ENCODE measurements at regions not wholly inside any gene's neighbourhood (a gene's known extent, or its start where the extent isn't known, plus 50 kb on each side); places are given as distances from the start of the nearest gene placed in this dataset.

GRCh38 chr7:25832929-25833328 lies 319.1 kb upstream of the NFE2L3 start:
- no peak overlapping the region for H3K4me3 ChIP-seq
- TF ChIP-seq, protein P1, sequence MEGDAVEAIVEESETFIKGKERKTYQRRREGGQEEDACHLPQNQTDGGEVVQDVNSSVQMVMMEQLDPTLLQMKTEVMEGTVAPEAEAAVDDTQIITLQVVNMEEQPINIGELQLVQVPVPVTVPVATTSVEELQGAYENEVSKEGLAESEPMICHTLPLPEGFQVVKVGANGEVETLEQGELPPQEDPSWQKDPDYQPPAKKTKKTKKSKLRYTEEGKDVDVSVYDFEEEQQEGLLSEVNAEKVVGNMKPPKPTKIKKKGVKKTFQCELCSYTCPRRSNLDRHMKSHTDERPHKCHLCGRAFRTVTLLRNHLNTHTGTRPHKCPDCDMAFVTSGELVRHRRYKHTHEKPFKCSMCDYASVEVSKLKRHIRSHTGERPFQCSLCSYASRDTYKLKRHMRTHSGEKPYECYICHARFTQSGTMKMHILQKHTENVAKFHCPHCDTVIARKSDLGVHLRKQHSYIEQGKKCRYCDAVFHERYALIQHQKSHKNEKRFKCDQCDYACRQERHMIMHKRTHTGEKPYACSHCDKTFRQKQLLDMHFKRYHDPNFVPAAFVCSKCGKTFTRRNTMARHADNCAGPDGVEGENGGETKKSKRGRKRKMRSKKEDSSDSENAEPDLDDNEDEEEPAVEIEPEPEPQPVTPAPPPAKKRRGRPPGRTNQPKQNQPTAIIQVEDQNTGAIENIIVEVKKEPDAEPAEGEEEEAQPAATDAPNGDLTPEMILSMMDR (IDR thresholded peaks at IDR 0.05), result no peak
- no peaks in the 10 kb centered on the region for H3K9me3 ChIP-seq
- DNase-seq, result no peak
- intact Hi-C loops (cut with DNase I), result no loop called here
- H3K27ac ChIP-seq, result no peak overlapping the region
- ATAC-seq, result no peak
- H3K36me3 ChIP-seq, result no peaks in the 10 kb centered on the region
- H3K27me3 ChIP-seq (ENCODE audit: low read depth), result no peaks in the 10 kb centered on the region
- H3K4me1 ChIP-seq, result no peaks in the 10 kb centered on the region

- Histone ChIP-seq H3K4me3 (no peak overlapping the region), H3K36me3 (no peaks in the 10 kb centered on the region), H3K27ac (no peak overlapping the region), H3K27me3 (ENCODE audit: low read depth) (no peaks in the 10 kb centered on the region), H3K9me3 (no peaks in the 10 kb centered on the region), H3K4me1 (no peaks in the 10 kb centered on the region)
- DNase-seq, result no peak
- TF ChIP-seq, protein P1 (IDR thresholded peaks at IDR 0.05), result no peak
- no peak for ATAC-seq
- intact Hi-C loops (cut with DNase I), result no loop called here
These were observed 317.9 kb upstream of the NFE2L3 start for GRCh38 chr7:25834050-25834449.

GRCh38 chr7:25835197-25835596 lies 316.8 kb upstream of the NFE2L3 start:
- H3K27me3 ChIP-seq (ENCODE audit: low read depth), result no peaks in the 10 kb centered on the region
- intact Hi-C loops (cut with DNase I), result no loop called here
- no peaks in the 10 kb centered on the region for H3K4me1 ChIP-seq
- no peak overlapping the region for H3K4me3 ChIP-seq
- DNase-seq (no peak), ATAC-seq (no peak)
- no peaks in the 10 kb centered on the region for H3K36me3 ChIP-seq
- H3K27ac ChIP-seq, result no peak overlapping the region
- TF ChIP-seq, protein P1 (IDR thresholded peaks at IDR 0.05), result no peak
- no peaks in the 10 kb centered on the region for H3K9me3 ChIP-seq

DNA sequence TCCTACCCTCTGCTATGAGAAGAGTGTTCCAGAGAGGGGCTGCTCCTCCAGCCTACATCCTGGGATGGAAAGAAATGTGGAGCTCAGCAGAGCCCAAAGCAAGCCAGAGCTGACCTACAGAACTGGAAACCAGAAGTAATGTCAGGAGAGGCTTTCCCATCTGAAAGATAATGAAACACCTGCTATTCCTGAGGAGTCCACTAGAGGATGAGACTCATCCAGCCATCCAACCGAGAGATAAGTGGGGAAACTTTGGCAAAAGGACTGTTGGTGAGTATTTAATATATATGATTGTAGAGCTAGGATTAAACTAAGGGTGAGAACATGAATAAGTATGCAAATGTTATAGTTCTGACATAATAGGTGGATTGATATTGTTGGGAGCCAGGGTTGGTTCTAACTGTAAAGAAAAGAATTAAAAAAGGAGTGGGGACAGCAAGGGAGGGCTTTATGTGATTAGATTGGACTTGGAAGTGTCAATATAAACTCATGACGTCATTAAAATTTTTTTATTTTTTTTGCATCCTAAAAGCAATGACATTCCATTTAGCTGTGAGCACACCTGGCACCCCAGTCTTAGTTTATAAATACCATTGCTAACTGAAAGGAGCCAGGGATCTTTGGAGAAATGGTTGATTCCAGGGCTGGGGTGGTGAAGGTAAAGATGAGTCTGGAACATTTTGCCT lies 312.8 kb upstream of the NFE2L3 start:
- no peaks in the 10 kb centered on the region for H3K27me3 ChIP-seq (ENCODE audit: low read depth)
- TF ChIP-seq, protein P1 (IDR thresholded peaks at IDR 0.05), result no peak
- DNase-seq (no peak), ATAC-seq (no peak)
- no peak overlapping the region for H3K4me3 ChIP-seq
- H3K9me3 ChIP-seq, result no peaks in the 10 kb centered on the region
- H3K36me3 ChIP-seq, result no peaks in the 10 kb centered on the region
- H3K27ac ChIP-seq, result no peak overlapping the region
- no peaks in the 10 kb centered on the region for H3K4me1 ChIP-seq
- intact Hi-C loops (cut with DNase I), result no loop called here

DNA sequence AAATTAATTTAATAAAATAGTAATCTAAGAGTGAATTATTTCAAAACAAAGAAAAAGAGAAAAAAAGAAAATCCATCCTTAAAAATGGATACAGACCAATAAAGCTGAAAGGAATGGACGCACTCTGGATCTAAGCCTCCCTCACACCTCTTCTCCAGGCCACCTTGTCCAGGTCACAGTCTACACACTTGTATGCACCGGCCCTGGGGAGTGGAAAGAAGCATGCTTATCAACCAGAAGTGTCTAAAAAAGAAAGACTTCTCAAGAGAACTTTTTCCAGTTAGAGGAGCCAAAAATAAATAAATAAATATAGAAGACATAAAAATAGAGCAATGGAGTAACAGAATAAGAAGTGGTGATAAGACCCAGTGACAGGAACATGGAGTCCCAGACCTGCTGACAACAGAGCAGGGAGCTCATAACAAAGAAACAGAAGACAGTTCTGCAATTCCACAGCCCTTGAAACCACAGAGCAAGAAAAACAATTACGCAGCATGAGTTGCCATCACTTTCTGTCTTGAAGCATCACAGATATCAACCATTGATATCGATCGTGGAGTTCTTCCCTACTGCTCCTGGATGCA lies 311.7 kb upstream of the NFE2L3 start:
- no peaks in the 10 kb centered on the region for H3K4me1 ChIP-seq
- intact Hi-C loops (cut with DNase I), result no loop called here
- peak in 1 of 2 donors; percentile 37 for ATAC-seq
- no peaks in the 10 kb centered on the region for H3K9me3 ChIP-seq
- no peak overlapping the region for H3K27ac ChIP-seq
- DNase-seq, result no peak
- no peaks in the 10 kb centered on the region for H3K36me3 ChIP-seq
- no peak overlapping the region for H3K4me3 ChIP-seq
- TF ChIP-seq, protein P1 (IDR thresholded peaks at IDR 0.05), result no peak
- H3K27me3 ChIP-seq (ENCODE audit: low read depth), result no peaks in the 10 kb centered on the region

Measured in lower lobe of right lung (tissue), 2 donors.